ENCODE measurements at regions not wholly inside any gene's neighbourhood (a gene's known extent, or its start where the extent isn't known, plus 50 kb on each side); places are given as distances from the start of the nearest gene placed in this dataset.

DNA sequence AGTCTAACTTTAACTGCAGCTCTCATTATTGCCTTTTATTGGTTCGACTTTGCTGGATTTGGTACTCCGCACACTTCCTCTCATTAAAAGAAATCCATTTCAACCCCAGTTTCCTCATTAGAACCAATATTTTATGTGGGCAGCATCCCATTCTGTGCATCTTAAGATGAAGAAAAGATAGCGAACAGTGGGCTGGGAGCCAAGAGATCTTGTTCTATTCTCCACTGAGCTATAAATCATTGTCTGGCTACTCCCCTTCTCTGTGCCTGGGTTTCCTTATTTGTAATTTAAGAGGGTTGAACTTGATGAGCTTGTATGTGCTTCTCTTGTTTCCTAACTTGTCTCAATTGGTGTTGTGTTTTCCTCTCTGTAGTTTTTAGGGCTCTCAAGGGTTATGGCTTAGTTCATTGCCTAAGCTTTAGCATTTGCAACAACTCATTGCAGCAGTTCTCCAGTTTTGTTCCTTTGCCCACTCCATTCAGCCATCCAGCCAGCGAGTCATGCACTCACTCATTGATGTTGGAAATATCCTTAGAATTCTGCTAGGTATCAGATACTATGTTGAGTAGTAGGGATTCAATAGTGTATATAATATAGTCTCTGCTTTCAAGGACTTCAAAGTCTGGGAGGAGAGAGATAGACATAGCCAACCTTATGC, 273.3 kb upstream of the TNC start:
- H3K4me1 ChIP-seq (ENCODE audit: insufficient read depth, low read length), result no peaks in the 10 kb centered on the region
- no peaks in the 10 kb centered on the region for H3K9me3 ChIP-seq (ENCODE audit: insufficient read depth, low read depth, low read length)
- 97% methylated on average over 4 of the region's 4 CpGs for WGBS
- no peak overlapping the region for H3K27ac ChIP-seq (ENCODE audit: low read depth, low read length)
- H3K36me3 ChIP-seq (ENCODE audit: insufficient read depth, low read length), result no peaks in the 10 kb centered on the region
- H3K9ac ChIP-seq (ENCODE audit: low read depth, low read length), result no peak overlapping the region
- H3K4me3 ChIP-seq (ENCODE audit: low read length), result no peak overlapping the region
- H3K27me3 ChIP-seq (ENCODE audit: insufficient read depth, low read length), result no peaks in the 10 kb centered on the region

DNA sequence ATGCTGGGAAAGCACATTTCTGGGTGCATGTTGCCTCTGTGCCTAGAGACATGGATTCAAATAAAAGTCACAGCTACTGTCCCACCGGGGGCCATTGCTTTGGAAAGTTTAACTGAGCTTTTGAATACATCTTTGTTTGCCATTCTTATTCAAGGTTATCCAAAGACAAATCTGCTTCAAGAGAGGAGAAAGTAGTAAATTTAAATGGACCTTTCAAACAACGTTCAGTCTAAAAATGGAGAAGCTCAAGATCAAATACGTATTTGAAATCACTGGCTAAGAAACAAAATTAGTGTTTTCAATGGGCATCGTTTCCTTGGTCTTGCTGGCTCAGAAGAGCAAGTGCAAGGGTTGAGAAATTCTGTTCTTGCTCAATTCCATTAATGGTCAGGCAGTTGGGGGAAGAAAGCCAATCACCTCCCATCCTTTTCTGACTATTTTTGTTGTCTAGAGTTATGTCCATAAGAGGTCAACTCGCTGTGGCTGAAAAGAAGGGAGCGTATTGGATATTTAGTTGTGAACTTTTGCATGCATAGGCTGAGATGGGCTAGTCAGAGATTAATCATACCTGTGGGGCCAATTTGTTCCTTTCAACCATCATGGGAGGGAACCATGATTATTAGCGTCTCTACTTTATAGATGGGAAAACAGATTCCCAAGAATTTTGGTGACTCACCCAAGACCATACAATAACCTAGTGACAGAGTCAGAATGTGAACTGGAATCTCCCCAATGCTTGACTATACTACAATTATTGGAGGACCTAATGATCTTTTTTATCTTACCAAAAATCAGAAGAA, 276.2 kb upstream of the TNC start:
- Histone ChIP-seq H3K27ac (ENCODE audit: low read depth, low read length) (no peak overlapping the region), H3K9ac (ENCODE audit: low read depth, low read length) (no peak overlapping the region)
- 97% methylated on average over 7 of the region's 7 CpGs for WGBS

DNA sequence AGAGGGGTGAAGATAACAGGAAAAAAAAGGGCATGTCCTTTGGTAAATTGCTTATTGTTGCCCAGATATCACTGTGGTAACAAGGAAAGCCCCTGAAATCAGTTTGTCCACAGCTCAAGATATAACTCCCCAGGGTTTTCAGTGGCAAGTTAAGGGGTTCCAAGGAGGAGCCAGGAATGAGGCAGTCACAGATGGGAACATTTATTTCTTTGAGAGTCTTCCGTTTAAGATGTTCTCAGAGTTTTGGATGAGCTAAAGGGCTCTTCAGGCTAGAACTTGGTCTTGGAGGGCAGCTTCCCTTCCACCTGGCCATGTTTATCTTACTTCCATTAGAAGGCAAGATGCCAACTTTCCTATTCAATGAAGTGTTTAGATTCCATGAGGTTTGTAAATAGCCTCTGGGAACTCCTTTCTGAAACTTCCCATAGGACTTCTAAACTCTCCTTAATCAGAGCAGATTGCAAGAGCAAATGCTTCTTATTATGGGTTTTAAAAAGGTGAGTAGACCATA, 277.6 kb upstream of the TNC start:
- Histone ChIP-seq H3K4me3 (ENCODE audit: low read length) (no peak overlapping the region), H3K4me1 (ENCODE audit: insufficient read depth, low read length) (peaks cover 13% of the 10 kb centered on the region), H3K36me3 (ENCODE audit: insufficient read depth, low read length) (no peaks in the 10 kb centered on the region), H3K27ac (ENCODE audit: low read depth, low read length) (no peak overlapping the region), H3K9ac (ENCODE audit: low read depth, low read length) (no peak overlapping the region), H3K27me3 (ENCODE audit: insufficient read depth, low read length) (no peaks in the 10 kb centered on the region), H3K9me3 (ENCODE audit: insufficient read depth, low read depth, low read length) (no peaks in the 10 kb centered on the region)
- 90% methylated on average over 1 of the region's 1 CpG for WGBS

More for the DNA sequence above, 276.2 kb upstream of the TNC start:
- no peaks in the 10 kb centered on the region for H3K9me3 ChIP-seq (ENCODE audit: insufficient read depth, low read depth, low read length)
- peaks cover 13% of the 10 kb centered on the region for H3K4me1 ChIP-seq (ENCODE audit: insufficient read depth, low read length)
- no peak overlapping the region for H3K4me3 ChIP-seq (ENCODE audit: low read length)
- H3K36me3 ChIP-seq (ENCODE audit: insufficient read depth, low read length), result no peaks in the 10 kb centered on the region
- H3K27me3 ChIP-seq (ENCODE audit: insufficient read depth, low read length), result no peaks in the 10 kb centered on the region

DNA sequence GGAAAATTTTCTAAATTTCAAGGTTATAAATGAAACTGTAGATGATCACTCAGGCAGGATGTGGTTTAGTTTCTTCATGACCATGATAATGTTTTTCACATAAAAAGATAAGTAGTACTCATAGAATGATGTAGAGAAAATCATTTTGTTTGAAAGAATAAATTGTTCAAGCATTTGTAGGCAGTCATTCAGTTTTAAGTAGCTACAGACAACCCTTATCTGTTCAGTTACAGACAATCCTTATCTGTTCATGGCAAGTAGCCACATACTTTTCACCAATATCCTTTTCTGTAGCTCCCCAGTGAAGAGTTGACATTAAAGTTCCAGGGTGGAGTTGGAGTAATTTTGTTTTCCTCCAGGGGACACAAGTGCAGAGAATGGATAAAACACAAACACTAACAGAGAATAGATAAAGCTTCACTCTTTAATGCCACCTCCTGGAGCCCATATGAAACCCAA, 278.1 kb upstream of the TNC start:
- Histone ChIP-seq H3K27me3 (ENCODE audit: insufficient read depth, low read length) (no peaks in the 10 kb centered on the region), H3K4me3 (ENCODE audit: low read length) (no peak overlapping the region), H3K27ac (ENCODE audit: low read depth, low read length) (no peak overlapping the region), H3K9me3 (ENCODE audit: insufficient read depth, low read depth, low read length) (no peaks in the 10 kb centered on the region), H3K9ac (ENCODE audit: low read depth, low read length) (no peak overlapping the region), H3K36me3 (ENCODE audit: insufficient read depth, low read length) (no peaks in the 10 kb centered on the region), H3K4me1 (ENCODE audit: insufficient read depth, low read length) (peaks cover 13% of the 10 kb centered on the region)

DNA sequence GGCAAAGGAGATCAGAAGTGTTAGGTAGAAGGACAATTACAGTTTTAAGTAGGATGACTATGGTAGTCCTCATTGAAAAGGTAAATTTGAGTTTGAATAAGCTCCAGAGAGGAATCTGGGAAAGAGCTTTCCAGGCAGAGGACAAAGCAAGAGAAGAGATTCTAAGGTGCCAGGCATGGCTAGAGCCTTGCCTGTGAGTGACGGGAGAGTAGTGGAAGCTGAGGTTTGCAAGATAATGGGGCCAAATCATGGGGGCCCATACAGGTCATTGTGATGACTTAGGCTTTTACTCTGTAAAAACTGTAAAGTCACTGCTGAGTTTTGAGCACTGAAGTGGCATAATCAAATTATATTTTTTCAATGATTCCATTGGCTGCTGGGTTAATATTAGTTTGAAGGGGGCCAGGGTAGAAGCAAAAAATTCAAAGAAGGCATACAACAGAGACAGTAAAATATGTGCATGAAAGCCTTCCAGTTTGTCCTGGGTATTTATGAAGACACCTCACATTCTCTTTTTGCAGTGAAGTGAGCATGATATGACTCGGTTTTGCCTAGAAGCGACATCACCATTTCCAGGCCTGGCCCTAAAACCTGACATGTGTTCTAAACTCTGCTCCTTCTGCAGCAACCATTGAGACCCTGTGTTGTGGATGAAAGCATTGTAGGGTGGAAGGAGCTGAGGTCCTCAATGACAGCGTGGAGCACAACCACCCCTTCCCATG, 279.8 kb upstream of the TNC start:
- H3K27ac ChIP-seq (ENCODE audit: low read depth, low read length), result no peak overlapping the region
- WGBS, result 77% methylated on average over 3 of the region's 4 CpGs
- no peaks in the 10 kb centered on the region for H3K36me3 ChIP-seq (ENCODE audit: insufficient read depth, low read length)

DNA sequence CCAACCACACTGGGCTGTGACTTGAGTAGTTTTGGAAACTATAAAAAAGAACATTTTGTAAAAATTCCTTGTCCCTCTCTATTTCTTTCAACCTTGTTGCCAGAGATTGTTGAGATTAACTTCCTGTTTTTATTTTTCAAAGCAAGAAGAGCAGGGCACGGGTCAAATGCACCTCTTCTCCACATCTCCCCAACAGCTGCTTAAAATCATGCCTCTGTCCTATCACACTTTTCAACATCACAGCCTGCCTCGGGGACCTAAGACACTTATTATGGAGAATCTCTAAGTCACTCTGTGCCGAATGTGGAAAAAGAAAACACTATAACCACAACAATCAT, 280.3 kb upstream of the TNC start:
- Histone ChIP-seq H3K27me3 (ENCODE audit: insufficient read depth, low read length) (no peaks in the 10 kb centered on the region), H3K27ac (ENCODE audit: low read depth, low read length) (no peak overlapping the region), H3K9me3 (ENCODE audit: insufficient read depth, low read depth, low read length) (no peaks in the 10 kb centered on the region), H3K4me3 (ENCODE audit: low read length) (no peak overlapping the region), H3K9ac (ENCODE audit: low read depth, low read length) (no peak overlapping the region), H3K36me3 (ENCODE audit: insufficient read depth, low read length) (no peaks in the 10 kb centered on the region), H3K4me1 (ENCODE audit: insufficient read depth, low read length) (peaks cover 13% of the 10 kb centered on the region)
- 95% methylated on average over 3 of the region's 3 CpGs for WGBS

More for the DNA sequence above, 279.8 kb upstream of the TNC start:
- no peaks in the 10 kb centered on the region for H3K27me3 ChIP-seq (ENCODE audit: insufficient read depth, low read length)
- H3K4me1 ChIP-seq (ENCODE audit: insufficient read depth, low read length), result peaks cover 13% of the 10 kb centered on the region
- H3K9ac ChIP-seq (ENCODE audit: low read depth, low read length), result no peak overlapping the region
- H3K4me3 ChIP-seq (ENCODE audit: low read length), result no peak overlapping the region
- no peaks in the 10 kb centered on the region for H3K9me3 ChIP-seq (ENCODE audit: insufficient read depth, low read depth, low read length)

DNA sequence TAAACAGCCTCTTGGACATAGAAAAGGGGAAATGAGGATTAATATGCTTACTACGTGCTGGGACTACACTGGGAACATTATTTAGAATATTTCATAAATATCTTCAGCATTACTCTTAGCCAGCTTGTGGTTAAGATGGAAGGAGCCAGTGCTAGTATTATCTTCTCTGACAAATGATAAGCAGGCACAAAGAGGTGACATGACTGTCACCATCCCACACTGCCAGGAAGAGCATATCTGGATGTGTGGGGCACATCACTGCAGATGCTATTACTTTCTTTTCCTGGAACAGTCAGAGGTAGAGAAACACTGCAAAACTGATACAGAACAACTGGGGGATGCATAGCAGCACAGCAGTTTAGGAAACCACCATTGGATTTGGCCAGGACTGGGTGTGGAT, 281.0 kb upstream of the TNC start:
- no peaks in the 10 kb centered on the region for H3K9me3 ChIP-seq (ENCODE audit: insufficient read depth, low read depth, low read length)
- no peak overlapping the region for H3K27ac ChIP-seq (ENCODE audit: low read depth, low read length)
- H3K4me1 ChIP-seq (ENCODE audit: insufficient read depth, low read length), result peaks cover 13% of the 10 kb centered on the region
- no peaks in the 10 kb centered on the region for H3K36me3 ChIP-seq (ENCODE audit: insufficient read depth, low read length)
- no peak overlapping the region for H3K9ac ChIP-seq (ENCODE audit: low read depth, low read length)
- H3K4me3 ChIP-seq (ENCODE audit: low read length), result no peak overlapping the region
- H3K27me3 ChIP-seq (ENCODE audit: insufficient read depth, low read length), result no peaks in the 10 kb centered on the region
- WGBS, result no CpG with 5 or more reads among the region's 1 CpG

DNA sequence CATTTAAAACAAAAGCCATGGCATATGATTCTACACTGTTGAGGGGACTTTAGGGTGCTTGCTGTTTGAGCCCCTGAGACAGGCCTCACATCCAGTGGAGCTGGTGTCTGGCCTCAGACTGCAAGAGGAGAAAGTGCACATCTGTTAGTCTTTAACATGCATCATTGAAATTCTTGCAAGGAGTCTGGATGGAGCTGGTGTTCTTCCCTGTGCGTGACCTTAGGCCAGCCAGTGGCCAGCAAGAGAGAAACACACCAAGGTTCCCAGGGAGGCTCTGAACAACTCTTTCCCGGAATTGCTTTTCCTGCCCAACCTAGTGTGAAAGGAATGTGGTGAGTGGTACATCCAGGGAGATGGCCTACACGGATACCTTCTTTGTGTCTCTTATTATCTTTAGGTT, 282.8 kb upstream of the TNC start:
- Histone ChIP-seq H3K27ac (ENCODE audit: low read depth, low read length) (no peak overlapping the region), H3K27me3 (ENCODE audit: insufficient read depth, low read length) (no peaks in the 10 kb centered on the region), H3K9me3 (ENCODE audit: insufficient read depth, low read depth, low read length) (no peaks in the 10 kb centered on the region), H3K4me1 (ENCODE audit: insufficient read depth, low read length) (peaks cover 13% of the 10 kb centered on the region), H3K9ac (ENCODE audit: low read depth, low read length) (no peak overlapping the region), H3K4me3 (ENCODE audit: low read length) (no peak overlapping the region), H3K36me3 (ENCODE audit: insufficient read depth, low read length) (no peaks in the 10 kb centered on the region)
- 91% methylated on average over 3 of the region's 3 CpGs for WGBS

DNA sequence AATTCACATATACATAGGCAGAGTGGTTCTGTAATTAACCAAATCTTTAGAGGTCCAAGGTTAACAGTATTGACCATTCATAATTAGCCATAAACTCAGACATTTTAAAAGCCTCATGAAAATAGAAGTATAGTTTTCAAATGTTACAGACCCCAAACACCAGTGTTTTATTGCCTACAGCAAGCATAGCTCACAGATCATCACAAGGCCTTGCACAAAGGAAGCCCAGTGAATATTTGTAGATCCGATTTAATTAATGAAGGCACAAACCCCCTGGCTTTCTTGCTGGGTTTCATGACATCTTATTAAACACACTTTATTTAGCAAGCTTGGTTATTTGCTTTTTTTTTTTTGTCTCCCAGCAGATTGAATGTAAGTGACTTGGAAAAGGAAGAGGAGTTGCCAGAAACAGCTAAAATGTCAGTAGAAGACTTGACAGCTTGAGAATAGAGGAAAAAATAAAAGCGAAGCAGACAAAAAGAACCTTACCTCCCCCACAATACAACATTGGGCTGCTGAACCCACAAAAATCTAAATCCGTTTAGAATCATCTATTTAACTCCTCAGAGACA, 283.9 kb upstream of the TNC start:
- H3K27me3 ChIP-seq (ENCODE audit: insufficient read depth, low read length), result no peaks in the 10 kb centered on the region
- H3K36me3 ChIP-seq (ENCODE audit: insufficient read depth, low read length), result no peaks in the 10 kb centered on the region
- no peaks in the 10 kb centered on the region for H3K9me3 ChIP-seq (ENCODE audit: insufficient read depth, low read depth, low read length)
- H3K9ac ChIP-seq (ENCODE audit: low read depth, low read length), result no peak overlapping the region
- H3K4me3 ChIP-seq (ENCODE audit: low read length), result no peak overlapping the region
- WGBS, result 97% methylated on average over 3 of the region's 3 CpGs
- peaks cover 13% of the 10 kb centered on the region for H3K4me1 ChIP-seq (ENCODE audit: insufficient read depth, low read length)
- no peak overlapping the region for H3K27ac ChIP-seq (ENCODE audit: low read depth, low read length)

DNA sequence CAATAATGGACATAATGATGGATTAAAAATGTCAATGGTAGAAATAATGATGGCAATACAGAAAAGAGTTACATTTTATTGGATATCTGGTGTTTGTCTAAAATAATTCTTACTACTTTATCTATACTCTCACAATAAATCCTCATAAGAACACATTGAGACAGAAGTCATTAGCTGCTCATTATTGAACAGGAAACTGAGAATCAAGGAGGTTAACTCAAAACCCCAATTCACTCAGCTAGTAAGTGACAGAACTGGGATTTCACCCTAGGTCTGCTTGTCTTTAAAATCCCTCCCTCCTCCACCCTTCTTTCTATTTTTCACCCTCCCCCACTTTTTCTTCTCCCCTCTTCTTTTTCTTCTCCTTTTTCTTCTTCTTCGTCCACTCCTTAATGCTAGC, 285.8 kb upstream of the TNC start:
- WGBS, result 91% methylated on average over 1 of the region's 1 CpG
- Histone ChIP-seq H3K9ac (ENCODE audit: low read depth, low read length) (no peak overlapping the region), H3K4me1 (ENCODE audit: insufficient read depth, low read length) (no peaks in the 10 kb centered on the region), H3K4me3 (ENCODE audit: low read length) (no peak overlapping the region), H3K27me3 (ENCODE audit: insufficient read depth, low read length) (no peaks in the 10 kb centered on the region), H3K27ac (ENCODE audit: low read depth, low read length) (no peak overlapping the region), H3K9me3 (ENCODE audit: insufficient read depth, low read depth, low read length) (no peaks in the 10 kb centered on the region), H3K36me3 (ENCODE audit: insufficient read depth, low read length) (no peaks in the 10 kb centered on the region)

DNA sequence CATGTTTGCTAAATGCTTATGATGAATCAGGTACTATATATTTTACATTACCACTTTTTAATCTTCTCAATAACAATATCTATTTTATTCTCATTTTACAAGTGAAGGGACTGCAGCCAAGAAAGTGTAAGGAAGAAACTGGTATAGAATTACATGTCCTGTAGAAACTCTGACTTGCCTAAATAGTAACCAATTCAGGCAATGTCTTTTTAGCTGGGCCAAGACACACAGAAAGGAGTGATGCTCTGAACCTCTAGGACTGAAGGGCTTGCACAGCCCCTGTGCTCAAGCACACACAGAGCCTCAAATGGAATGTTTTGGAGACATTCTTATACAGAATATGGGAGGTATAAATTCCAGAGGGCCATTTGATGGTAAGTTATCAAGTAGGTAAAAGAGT, 286.4 kb upstream of the TNC start:
- H3K27ac ChIP-seq (ENCODE audit: low read depth, low read length), result no peak overlapping the region
- peaks cover 4% of the 10 kb centered on the region; the same call in 1 of the 2 replicates for H3K9me3 ChIP-seq (ENCODE audit: insufficient read depth, low read depth, low read length)
- H3K4me3 ChIP-seq (ENCODE audit: low read length), result no peak overlapping the region
- H3K9ac ChIP-seq (ENCODE audit: low read depth, low read length), result no peak overlapping the region
- H3K36me3 ChIP-seq (ENCODE audit: insufficient read depth, low read length), result no peaks in the 10 kb centered on the region
- H3K27me3 ChIP-seq (ENCODE audit: insufficient read depth, low read length), result no peaks in the 10 kb centered on the region
- no peaks in the 10 kb centered on the region for H3K4me1 ChIP-seq (ENCODE audit: insufficient read depth, low read length)
